OCI-LY1 (cell line): ENCODE measurements at regions not wholly inside any gene's neighbourhood (a gene's known extent, or its start where the extent isn't known, plus 50 kb on each side); places are given as distances from the start of the nearest gene placed in this dataset.

Experiments used
- EZH2 ChIP-seq: fragments of 200-600 bp; sonication (generic), shearing (Covaris generic); IDR thresholded peaks from 2 replicates; pipeline ENCODE4 v1.8.0; 2017; ENCODE audit warnings: borderline replicate concordance, mixed run types, mild to moderate bottlenecking, antibody characterized with exemption, low read length, moderate library complexity, mixed read lengths
- TF ChIP-seq, protein P1 (sequence below): fragments of 200-600 bp; sonication (generic), shearing (Covaris generic); IDR thresholded peaks from 2 replicates; pipeline ENCODE4 v1.5.1; 2017; ENCODE audit warnings: mild to moderate bottlenecking, antibody characterized with exemption, low read length, moderate library complexity, mixed read lengths

- TF ChIP-seq, protein P1, sequence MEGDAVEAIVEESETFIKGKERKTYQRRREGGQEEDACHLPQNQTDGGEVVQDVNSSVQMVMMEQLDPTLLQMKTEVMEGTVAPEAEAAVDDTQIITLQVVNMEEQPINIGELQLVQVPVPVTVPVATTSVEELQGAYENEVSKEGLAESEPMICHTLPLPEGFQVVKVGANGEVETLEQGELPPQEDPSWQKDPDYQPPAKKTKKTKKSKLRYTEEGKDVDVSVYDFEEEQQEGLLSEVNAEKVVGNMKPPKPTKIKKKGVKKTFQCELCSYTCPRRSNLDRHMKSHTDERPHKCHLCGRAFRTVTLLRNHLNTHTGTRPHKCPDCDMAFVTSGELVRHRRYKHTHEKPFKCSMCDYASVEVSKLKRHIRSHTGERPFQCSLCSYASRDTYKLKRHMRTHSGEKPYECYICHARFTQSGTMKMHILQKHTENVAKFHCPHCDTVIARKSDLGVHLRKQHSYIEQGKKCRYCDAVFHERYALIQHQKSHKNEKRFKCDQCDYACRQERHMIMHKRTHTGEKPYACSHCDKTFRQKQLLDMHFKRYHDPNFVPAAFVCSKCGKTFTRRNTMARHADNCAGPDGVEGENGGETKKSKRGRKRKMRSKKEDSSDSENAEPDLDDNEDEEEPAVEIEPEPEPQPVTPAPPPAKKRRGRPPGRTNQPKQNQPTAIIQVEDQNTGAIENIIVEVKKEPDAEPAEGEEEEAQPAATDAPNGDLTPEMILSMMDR: no peak
- no peak for TF ChIP-seq EZH2
Observed at GRCh38 chr13:62879071-62879470, 1463.4 kb upstream of the PCDH20 start.
